ENCODE measurements at regions not wholly inside any gene's neighbourhood (a gene's known extent, or its start where the extent isn't known, plus 50 kb on each side); places are given as distances from the start of the nearest gene placed in this dataset.

DNA sequence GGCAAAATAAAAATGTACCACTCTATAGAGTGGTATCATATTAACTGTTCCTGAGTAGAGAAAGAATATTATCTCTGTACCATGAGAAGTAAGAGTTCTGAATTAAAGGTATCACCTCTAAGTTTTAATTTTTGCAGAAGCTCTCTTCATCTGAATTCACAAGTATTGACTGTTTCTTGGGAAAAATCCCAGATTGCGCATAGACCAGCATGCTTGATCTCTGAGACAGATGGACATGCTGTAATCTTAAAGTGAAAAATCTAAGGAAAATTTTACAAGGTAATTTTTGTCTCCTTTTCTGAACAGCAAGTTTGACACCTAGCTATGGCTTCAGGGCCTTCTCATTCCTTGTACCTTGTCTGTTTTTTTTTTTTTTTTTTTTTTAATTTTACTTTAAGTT is 1050.7 kb upstream of the RBFOX1 start (continued):
- TF ChIP-seq, protein P1, sequence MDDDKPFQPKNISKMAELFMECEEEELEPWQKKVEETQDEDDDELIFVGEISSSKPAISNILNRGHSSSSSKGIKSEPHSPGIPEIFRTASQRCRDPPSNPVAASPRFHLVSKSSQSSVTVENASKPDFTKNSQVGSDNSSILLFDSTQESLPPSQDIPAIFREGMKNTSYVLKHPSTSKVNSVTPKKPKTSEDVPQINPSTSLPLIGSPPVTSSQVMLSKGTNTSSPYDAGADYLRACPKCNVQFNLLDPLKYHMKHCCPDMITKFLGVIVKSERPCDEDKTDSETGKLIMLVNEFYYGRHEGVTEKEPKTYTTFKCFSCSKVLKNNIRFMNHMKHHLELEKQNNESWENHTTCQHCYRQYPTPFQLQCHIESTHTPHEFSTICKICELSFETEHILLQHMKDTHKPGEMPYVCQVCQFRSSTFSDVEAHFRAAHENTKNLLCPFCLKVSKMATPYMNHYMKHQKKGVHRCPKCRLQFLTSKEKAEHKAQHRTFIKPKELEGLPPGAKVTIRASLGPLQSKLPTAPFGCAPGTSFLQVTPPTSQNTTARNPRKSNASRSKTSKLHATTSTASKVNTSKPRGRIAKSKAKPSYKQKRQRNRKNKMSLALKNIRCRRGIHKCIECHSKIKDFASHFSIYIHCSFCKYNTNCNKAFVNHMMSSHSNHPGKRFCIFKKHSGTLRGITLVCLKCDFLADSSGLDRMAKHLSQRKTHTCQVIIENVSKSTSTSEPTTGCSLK (tag by site-specific recombination; IDR thresholded peaks at IDR 0.05) = no peak
- no peak for TF ChIP-seq YY1 (tag by site-specific recombination; IDR thresholded peaks at IDR 0.05)
- TF ChIP-seq, protein P2, sequence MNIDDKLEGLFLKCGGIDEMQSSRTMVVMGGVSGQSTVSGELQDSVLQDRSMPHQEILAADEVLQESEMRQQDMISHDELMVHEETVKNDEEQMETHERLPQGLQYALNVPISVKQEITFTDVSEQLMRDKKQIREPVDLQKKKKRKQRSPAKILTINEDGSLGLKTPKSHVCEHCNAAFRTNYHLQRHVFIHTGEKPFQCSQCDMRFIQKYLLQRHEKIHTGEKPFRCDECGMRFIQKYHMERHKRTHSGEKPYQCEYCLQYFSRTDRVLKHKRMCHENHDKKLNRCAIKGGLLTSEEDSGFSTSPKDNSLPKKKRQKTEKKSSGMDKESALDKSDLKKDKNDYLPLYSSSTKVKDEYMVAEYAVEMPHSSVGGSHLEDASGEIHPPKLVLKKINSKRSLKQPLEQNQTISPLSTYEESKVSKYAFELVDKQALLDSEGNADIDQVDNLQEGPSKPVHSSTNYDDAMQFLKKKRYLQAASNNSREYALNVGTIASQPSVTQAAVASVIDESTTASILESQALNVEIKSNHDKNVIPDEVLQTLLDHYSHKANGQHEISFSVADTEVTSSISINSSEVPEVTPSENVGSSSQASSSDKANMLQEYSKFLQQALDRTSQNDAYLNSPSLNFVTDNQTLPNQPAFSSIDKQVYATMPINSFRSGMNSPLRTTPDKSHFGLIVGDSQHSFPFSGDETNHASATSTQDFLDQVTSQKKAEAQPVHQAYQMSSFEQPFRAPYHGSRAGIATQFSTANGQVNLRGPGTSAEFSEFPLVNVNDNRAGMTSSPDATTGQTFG (tag by site-specific recombination; IDR thresholded peaks at IDR 0.05; ENCODE audit: borderline replicate concordance) = no peak
- TF ChIP-seq ZNF670 (tag by site-specific recombination; IDR thresholded peaks at IDR 0.05; ENCODE audit: low read depth) = no peak
- TF ChIP-seq ZNF292 (tag by site-specific recombination; IDR thresholded peaks at IDR 0.05; ENCODE audit: borderline replicate concordance, low read depth) = no peak

DNA sequence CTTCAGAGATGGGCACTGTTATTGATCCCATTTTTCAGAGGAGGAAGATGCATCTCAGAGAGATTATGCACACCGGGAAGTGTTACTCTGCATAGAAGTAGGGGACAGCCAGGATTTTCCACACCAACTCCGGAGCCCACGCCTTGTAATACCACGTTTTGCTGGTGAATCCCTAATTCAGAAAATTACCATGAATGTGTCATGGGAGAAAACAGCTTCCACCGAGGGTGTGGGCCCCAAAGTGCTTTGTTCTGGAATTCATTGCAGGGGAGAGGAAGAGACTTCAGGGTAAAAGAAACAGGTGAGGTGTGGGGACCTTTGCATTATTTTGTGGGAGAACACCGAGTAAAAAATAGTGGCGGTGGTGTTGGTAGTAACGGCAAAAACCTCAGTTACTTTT is 1051.4 kb upstream of the RBFOX1 start:
- no peak overlapping the region for H3K4me3 ChIP-seq (ENCODE audit: low read depth, low read length)
- no peak overlapping the region for H3K27ac ChIP-seq (ENCODE audit: extremely low read depth, low read depth, low read length)
- POLR2A ChIA-PET = no interaction called here
- CTCF ChIA-PET = no interaction called here
- no peaks in the 10 kb centered on the region for H3K9me3 ChIP-seq (ENCODE audit: control insufficient read depth, insufficient read depth, low read depth, low read length)
- no peaks in the 10 kb centered on the region for H3K4me1 ChIP-seq (ENCODE audit: control insufficient read depth, insufficient read depth, low read length)
- no peaks in the 10 kb centered on the region for H3K36me3 ChIP-seq (ENCODE audit: control insufficient read depth in 2 of 2, insufficient read depth in 1 of 2, low read length in 2 of 2)
- TF ChIP-seq, protein P3, sequence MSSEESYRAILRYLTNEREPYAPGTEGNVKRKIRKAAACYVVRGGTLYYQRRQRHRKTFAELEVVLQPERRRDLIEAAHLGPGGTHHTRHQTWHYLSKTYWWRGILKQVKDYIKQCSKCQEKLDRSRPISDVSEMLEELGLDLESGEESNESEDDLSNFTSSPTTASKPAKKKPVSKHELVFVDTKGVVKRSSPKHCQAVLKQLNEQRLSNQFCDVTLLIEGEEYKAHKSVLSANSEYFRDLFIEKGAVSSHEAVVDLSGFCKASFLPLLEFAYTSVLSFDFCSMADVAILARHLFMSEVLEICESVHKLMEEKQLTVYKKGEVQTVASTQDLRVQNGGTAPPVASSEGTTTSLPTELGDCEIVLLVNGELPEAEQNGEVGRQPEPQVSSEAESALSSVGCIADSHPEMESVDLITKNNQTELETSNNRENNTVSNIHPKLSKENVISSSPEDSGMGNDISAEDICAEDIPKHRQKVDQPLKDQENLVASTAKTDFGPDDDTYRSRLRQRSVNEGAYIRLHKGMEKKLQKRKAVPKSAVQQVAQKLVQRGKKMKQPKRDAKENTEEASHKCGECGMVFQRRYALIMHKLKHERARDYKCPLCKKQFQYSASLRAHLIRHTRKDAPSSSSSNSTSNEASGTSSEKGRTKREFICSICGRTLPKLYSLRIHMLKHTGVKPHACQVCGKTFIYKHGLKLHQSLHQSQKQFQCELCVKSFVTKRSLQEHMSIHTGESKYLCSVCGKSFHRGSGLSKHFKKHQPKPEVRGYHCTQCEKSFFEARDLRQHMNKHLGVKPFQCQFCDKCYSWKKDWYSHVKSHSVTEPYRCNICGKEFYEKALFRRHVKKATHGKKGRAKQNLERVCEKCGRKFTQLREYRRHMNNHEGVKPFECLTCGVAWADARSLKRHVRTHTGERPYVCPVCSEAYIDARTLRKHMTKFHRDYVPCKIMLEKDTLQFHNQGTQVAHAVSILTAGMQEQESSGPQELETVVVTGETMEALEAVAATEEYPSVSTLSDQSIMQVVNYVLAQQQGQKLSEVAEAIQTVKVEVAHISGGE (tag by site-specific recombination; conservative IDR thresholded peaks at IDR 0.05; ENCODE audit: low read depth) = no peak
- TF ChIP-seq, protein P4, sequence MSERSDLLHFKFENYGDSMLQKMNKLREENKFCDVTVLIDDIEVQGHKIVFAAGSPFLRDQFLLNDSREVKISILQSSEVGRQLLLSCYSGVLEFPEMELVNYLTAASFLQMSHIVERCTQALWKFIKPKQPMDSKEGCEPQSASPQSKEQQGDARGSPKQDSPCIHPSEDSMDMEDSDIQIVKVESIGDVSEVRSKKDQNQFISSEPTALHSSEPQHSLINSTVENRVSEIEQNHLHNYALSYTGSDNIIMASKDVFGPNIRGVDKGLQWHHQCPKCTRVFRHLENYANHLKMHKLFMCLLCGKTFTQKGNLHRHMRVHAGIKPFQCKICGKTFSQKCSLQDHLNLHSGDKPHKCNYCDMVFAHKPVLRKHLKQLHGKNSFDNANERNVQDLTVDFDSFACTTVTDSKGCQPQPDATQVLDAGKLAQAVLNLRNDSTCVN (tag by site-specific recombination; optimal IDR thresholded peaks at IDR 0.05) = no peak
- TF ChIP-seq, protein P5, sequence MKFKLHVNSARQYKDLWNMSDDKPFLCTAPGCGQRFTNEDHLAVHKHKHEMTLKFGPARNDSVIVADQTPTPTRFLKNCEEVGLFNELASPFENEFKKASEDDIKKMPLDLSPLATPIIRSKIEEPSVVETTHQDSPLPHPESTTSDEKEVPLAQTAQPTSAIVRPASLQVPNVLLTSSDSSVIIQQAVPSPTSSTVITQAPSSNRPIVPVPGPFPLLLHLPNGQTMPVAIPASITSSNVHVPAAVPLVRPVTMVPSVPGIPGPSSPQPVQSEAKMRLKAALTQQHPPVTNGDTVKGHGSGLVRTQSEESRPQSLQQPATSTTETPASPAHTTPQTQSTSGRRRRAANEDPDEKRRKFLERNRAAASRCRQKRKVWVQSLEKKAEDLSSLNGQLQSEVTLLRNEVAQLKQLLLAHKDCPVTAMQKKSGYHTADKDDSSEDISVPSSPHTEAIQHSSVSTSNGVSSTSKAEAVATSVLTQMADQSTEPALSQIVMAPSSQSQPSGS (tag by site-specific recombination; IDR thresholded peaks at IDR 0.05; ENCODE audit: low read depth) = no peak
- TF ChIP-seq, protein P6, sequence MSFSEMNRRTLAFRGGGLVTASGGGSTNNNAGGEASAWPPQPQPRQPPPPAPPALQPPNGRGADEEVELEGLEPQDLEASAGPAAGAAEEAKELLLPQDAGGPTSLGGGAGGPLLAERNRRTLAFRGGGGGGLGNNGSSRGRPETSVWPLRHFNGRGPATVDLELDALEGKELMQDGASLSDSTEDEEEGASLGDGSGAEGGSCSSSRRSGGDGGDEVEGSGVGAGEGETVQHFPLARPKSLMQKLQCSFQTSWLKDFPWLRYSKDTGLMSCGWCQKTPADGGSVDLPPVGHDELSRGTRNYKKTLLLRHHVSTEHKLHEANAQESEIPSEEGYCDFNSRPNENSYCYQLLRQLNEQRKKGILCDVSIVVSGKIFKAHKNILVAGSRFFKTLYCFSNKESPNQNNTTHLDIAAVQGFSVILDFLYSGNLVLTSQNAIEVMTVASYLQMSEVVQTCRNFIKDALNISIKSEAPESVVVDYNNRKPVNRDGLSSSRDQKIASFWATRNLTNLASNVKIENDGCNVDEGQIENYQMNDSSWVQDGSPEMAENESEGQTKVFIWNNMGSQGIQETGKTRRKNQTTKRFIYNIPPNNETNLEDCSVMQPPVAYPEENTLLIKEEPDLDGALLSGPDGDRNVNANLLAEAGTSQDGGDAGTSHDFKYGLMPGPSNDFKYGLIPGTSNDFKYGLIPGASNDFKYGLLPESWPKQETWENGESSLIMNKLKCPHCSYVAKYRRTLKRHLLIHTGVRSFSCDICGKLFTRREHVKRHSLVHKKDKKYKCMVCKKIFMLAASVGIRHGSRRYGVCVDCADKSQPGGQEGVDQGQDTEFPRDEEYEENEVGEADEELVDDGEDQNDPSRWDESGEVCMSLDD (tag by site-specific recombination; IDR thresholded peaks at IDR 0.05) = no peak
- TF ChIP-seq ZNF600 (tag by site-specific recombination; IDR thresholded peaks at IDR 0.05) = no peak
- no peak for TF ChIP-seq ZNF394 (tag by site-specific recombination; IDR thresholded peaks at IDR 0.05; ENCODE audit: borderline replicate concordance)
- no peak for TF ChIP-seq ZNF2 (tag by site-specific recombination; IDR thresholded peaks at IDR 0.05)
- TF ChIP-seq OVOL3 (tag by site-specific recombination; IDR thresholded peaks at IDR 0.05) = no peak
- no peak for TF ChIP-seq ZNF157 (tag by site-specific recombination; IDR thresholded peaks at IDR 0.05)
- TF ChIP-seq KLF10 (tag by site-specific recombination; IDR thresholded peaks at IDR 0.05) = no peak
- no peak for TF ChIP-seq ZNF324 (tag by site-specific recombination; IDR thresholded peaks at IDR 0.05)
- TF ChIP-seq ZNF202 (tag by site-specific recombination; IDR thresholded peaks at IDR 0.05; ENCODE audit: borderline replicate concordance) = no peak
- no peak for TF ChIP-seq ZNF335 (tag by site-specific recombination; conservative IDR thresholded peaks at IDR 0.05)
- TF ChIP-seq ZNF785 (tag by site-specific recombination; IDR thresholded peaks at IDR 0.05) = no peak
- no peak for TF ChIP-seq IKZF3 (tag by site-specific recombination; IDR thresholded peaks at IDR 0.05)

All from HEK293 (cell line).